ENCODE measurements at regions not wholly inside any gene's neighbourhood (a gene's known extent, or its start where the extent isn't known, plus 50 kb on each side); places are given as distances from the start of the nearest gene placed in this dataset.

GRCh38 chr2:8379549-8379948, 302.3 kb upstream of the ID2 start:
- Histone ChIP-seq H3K9me3 (ENCODE audit: control insufficient read depth in 1 of 2, insufficient read depth in 1 of 2, low read depth in 1 of 2, low read length in 2 of 2) (no peaks in the 10 kb centered on the region), H4K20me1 (ENCODE audit: insufficient read depth) (no peaks in the 10 kb centered on the region), H3K4me3 (replicated peaks in 1 of 2; ENCODE audit: low read depth in 1 of 2, low read length in 2 of 2) (no peak overlapping the region), H3K4me1 (ENCODE audit: control insufficient read depth in 1 of 2, insufficient read depth in 2 of 2, low read length in 2 of 2) (no peaks in the 10 kb centered on the region), H3K36me3 (ENCODE audit: control insufficient read depth in 1 of 2, insufficient read depth in 2 of 2, low read length in 2 of 2) (no peaks in the 10 kb centered on the region), H3K9me2 (ENCODE audit: insufficient read depth) (no peaks in the 10 kb centered on the region), H3K27ac (ENCODE audit: low read depth, low read length) (no peak overlapping the region), H3K27me3 (ENCODE audit: insufficient read depth, low read length) (no peaks in the 10 kb centered on the region), H3K9ac (ENCODE audit: low read length) (no peak overlapping the region), H3K4me2 (ENCODE audit: low read length) (no peak overlapping the region), H3K79me2 (ENCODE audit: insufficient read depth, low read length) (no peaks in the 10 kb centered on the region), H2AFZ (ENCODE audit: low read depth, low read length, poor library complexity, severe bottlenecking) (no peak overlapping the region)
- TF ChIP-seq ZFX (IDR thresholded peaks at IDR 0.05): no peak
- TF ChIP-seq SRF (IDR thresholded peaks at IDR 0.05; ENCODE audit: low read depth): no peak
- TF ChIP-seq EZH2 (IDR thresholded peaks at IDR 0.05): no peak
- TF ChIP-seq YY1 (IDR thresholded peaks at IDR 0.05; ENCODE audit: extremely low read depth, insufficient replicate concordance, low read depth, low read length): no peak
- no peak for TF ChIP-seq CTCF (IDR thresholded peaks at IDR 0.05 in 2 of 3, conservative IDR thresholded peaks at IDR 0.05 in 1 of 3; ENCODE audit: borderline replicate concordance in 1 of 3, insufficient read depth in 1 of 3, low read depth in 2 of 3, low read length in 2 of 3)
- no peak for TF ChIP-seq SIN3A (IDR thresholded peaks at IDR 0.05; ENCODE audit: low read depth)
- TF ChIP-seq POLR2A (IDR thresholded peaks at IDR 0.05; ENCODE audit: borderline replicate concordance, extremely low read depth, insufficient read depth, insufficient read length): no peak
- no peak for TF ChIP-seq ELF1 (IDR thresholded peaks at IDR 0.05; ENCODE audit: borderline replicate concordance, low read depth)
- TF ChIP-seq RAD21 (IDR thresholded peaks at IDR 0.05; ENCODE audit: low read depth): no peak
- no peak for TF ChIP-seq CBX3 (IDR thresholded peaks at IDR 0.05; ENCODE audit: low read depth)
- TF ChIP-seq POLR2AphosphoS5 (IDR thresholded peaks at IDR 0.05; ENCODE audit: low read depth, low read length): no peak
- no peak for TF ChIP-seq ZNF274 (IDR thresholded peaks at IDR 0.05; ENCODE audit: low read depth, low read length)
- TF ChIP-seq EZH2phosphoT487 (IDR thresholded peaks at IDR 0.05; ENCODE audit: borderline replicate concordance): no peak
- CTCF ChIA-PET: no interaction called here
- POLR2A ChIA-PET: no interaction called here
- DNase-seq (ENCODE audit: low read depth, low spot score) (no peak), ATAC-seq (no peak)
- RAD21 ChIA-PET (ENCODE audit: low non-redundant PET in 1 of 2, low total read pairs in 2 of 2, uncharacterized antibody in 2 of 2, unreplicated experiment in 2 of 2): no interaction called here
- BruUV-seq (replicated peaks): no TSS peak
- intact Hi-C loops (cut with micrococcal nuclease): no loop called here
